Caco-2 (cell line): ENCODE measurements at regions not wholly inside any gene's neighbourhood (a gene's known extent, or its start where the extent isn't known, plus 50 kb on each side); places are given as distances from the start of the nearest gene placed in this dataset.

Experiments used
- BruUV-seq: library from RNA; stranded (reverse); fragments of 400-500 nt; replicated peaks from 2 replicates; lab custom pipeline; 2021; lab: Mats Ljungman, UMichigan
- CTCF ChIA-PET: fragments of 300-600 bp; sonication (Branson Sonifier 250); formaldehyde crosslinking; loops from one replicate; lab custom pipeline; 2022; ENCODE audit warnings: antibody characterized with exemption; lab: Charles Lee
- POLR2A ChIA-PET: fragments of 300-600 bp; sonication (Branson Sonifier 250); formaldehyde crosslinking; loops from one replicate; lab custom pipeline; 2022; ENCODE audit warnings: antibody characterized with exemption; lab: Charles Lee
- DNase-seq, 2 experiments: peaks; one replicate each; pipeline versions ENCODE4 v3.0.0 to v3.0.0-alpha.2; 2020 to 2022
- H3K27me3 ChIP-seq: replicated peaks from 2 replicates; pipeline ENCODE4 v1.6.0; 2011; ENCODE audit warnings: low read length; ENCODE audit not compliant: control insufficient read depth, insufficient read depth
- H3K36me3 ChIP-seq: 2 replicates; pipeline ENCODE4 v1.5.1; 2011; ENCODE audit warnings: low read length; ENCODE audit not compliant: control insufficient read depth, insufficient read depth
- H3K4me1 ChIP-seq: fragments of 250-450 bp; sonication (Bioruptor Pico); 2 replicates; pipeline ENCODE4 v1.5.1; 2020; ENCODE audit warnings: mild to moderate bottlenecking
- H3K4me3 ChIP-seq: 2 replicates; pipeline ENCODE4 v1.5.1; 2011; ENCODE audit warnings: low read depth, mild to moderate bottlenecking, control low read depth, low read length
- H3K9me3 ChIP-seq: fragments of 250-450 bp; sonication (Bioruptor Pico); 2 replicates; pipeline ENCODE4 v1.5.1; 2020; ENCODE audit warnings: mild to moderate bottlenecking, moderate library complexity
- H3K27ac Mint-ChIP-seq: one replicate; pipeline ENCODE4 v1.8.0; 2022; ENCODE audit warnings: mixed read lengths; ENCODE audit not compliant: unreplicated experiment
- H3K27me3 Mint-ChIP-seq: one replicate; pipeline ENCODE4 v1.8.0; 2022; ENCODE audit warnings: mixed read lengths; ENCODE audit not compliant: insufficient read depth, unreplicated experiment
- H3K36me3 Mint-ChIP-seq: one replicate; pipeline ENCODE4 v1.8.0; 2022; ENCODE audit warnings: mild to moderate bottlenecking, mixed read lengths; ENCODE audit not compliant: insufficient read depth, unreplicated experiment
- H3K4me1 Mint-ChIP-seq: one replicate; pipeline ENCODE4 v1.8.0; 2022; ENCODE audit warnings: low read depth, mixed read lengths; ENCODE audit not compliant: unreplicated experiment
- H3K4me3 Mint-ChIP-seq: one replicate; pipeline ENCODE4 v1.8.0; 2022; ENCODE audit warnings: mild to moderate bottlenecking, moderate library complexity, mixed read lengths; ENCODE audit not compliant: unreplicated experiment
- H3K9me3 Mint-ChIP-seq: one replicate; pipeline ENCODE4 v1.8.0; 2022; ENCODE audit warnings: mixed read lengths; ENCODE audit not compliant: unreplicated experiment
- intact Hi-C: fragments of 100-400 bp; cut with micrococcal nuclease; formaldehyde crosslinking; loops from one replicate; pipeline ENCODE4 v1.10.0; 2022; ENCODE audit not compliant: unreplicated experiment
- TF ChIP-seq, protein P1 (sequence below), 2 experiments: fragments of 200-600 bp in 1 of 2; IDR thresholded peaks; 1 replicate in 1 of 2; 2 replicates in 1 of 2; pipeline versions ENCODE4 v1.5.1 to v1.8.0; 2011 to 2022; ENCODE audit warnings: antibody characterized with exemption in 1 of 2, control low read depth in 1 of 2, inconsistent platforms in 1 of 2, low read depth in 1 of 2, low read length in 1 of 2, mild to moderate bottlenecking in 1 of 2, moderate library complexity in 1 of 2; ENCODE audit not compliant: insufficient read depth in 1 of 2, severe bottlenecking in 1 of 2, unreplicated experiment in 1 of 2

- Mint-ChIP-seq H3K9me3 (no peaks in the 10 kb centered on the region), H3K4me3 (no peak overlapping the region), H3K4me1 (no peaks in the 10 kb centered on the region), H3K27me3 (no peaks in the 10 kb centered on the region), H3K27ac (no peak overlapping the region), H3K36me3 (no peaks in the 10 kb centered on the region)
- DNase-seq, result no peak
- no peak overlapping the region for H3K4me3 ChIP-seq
- no peaks in the 10 kb centered on the region for H3K4me1 ChIP-seq
- TF ChIP-seq, protein P1, sequence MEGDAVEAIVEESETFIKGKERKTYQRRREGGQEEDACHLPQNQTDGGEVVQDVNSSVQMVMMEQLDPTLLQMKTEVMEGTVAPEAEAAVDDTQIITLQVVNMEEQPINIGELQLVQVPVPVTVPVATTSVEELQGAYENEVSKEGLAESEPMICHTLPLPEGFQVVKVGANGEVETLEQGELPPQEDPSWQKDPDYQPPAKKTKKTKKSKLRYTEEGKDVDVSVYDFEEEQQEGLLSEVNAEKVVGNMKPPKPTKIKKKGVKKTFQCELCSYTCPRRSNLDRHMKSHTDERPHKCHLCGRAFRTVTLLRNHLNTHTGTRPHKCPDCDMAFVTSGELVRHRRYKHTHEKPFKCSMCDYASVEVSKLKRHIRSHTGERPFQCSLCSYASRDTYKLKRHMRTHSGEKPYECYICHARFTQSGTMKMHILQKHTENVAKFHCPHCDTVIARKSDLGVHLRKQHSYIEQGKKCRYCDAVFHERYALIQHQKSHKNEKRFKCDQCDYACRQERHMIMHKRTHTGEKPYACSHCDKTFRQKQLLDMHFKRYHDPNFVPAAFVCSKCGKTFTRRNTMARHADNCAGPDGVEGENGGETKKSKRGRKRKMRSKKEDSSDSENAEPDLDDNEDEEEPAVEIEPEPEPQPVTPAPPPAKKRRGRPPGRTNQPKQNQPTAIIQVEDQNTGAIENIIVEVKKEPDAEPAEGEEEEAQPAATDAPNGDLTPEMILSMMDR (IDR thresholded peaks at IDR 0.05; ENCODE audit: insufficient read depth in 1 of 2, low read depth in 1 of 2, low read length in 1 of 2, severe bottlenecking in 1 of 2, unreplicated experiment in 1 of 2), result no peak
- POLR2A ChIA-PET, result no interaction called here
- no peaks in the 10 kb centered on the region for H3K9me3 ChIP-seq
- CTCF ChIA-PET, result no interaction called here
- BruUV-seq, result no TSS peak
- no peaks in the 10 kb centered on the region for H3K36me3 ChIP-seq
- intact Hi-C loops, result no loop called here
- no peaks in the 10 kb centered on the region for H3K27me3 ChIP-seq
Observed at GRCh38 chr10:90987383-90987782, 66.5 kb upstream of the ANKRD1 start.

DNA sequence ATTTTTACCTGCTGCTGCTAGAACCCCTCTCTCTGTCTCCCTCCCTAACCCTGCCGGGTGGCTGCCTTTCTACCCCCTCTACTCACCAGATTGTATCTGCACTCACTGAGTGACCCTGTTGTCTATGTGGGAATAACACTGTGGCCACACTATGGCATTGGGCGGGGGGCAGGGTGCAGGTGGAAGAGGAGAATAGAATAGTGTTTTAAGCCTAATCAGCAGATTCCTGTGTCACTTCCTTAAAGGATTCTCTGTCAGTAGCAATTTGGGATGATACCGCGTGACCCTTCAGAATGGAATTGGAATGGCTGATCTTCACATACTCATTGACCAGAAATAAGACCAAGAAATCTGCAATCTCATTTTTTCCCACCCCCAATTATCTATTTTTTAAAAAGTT, 67.1 kb upstream of the ANKRD1 start:
- Mint-ChIP-seq H3K4me1 (no peaks in the 10 kb centered on the region), H3K4me3 (no peak overlapping the region)

GRCh38 chr10:90988802-90989201, 67.9 kb upstream of the ANKRD1 start:
- H3K27me3 Mint-ChIP-seq, result peaks cover 3% of the 10 kb centered on the region
- CTCF ChIA-PET, result no interaction called here

More for the DNA sequence above, 67.1 kb upstream of the ANKRD1 start:
- H3K9me3 ChIP-seq, result no peaks in the 10 kb centered on the region
- intact Hi-C loops, result no loop called here
- Mint-ChIP-seq H3K9me3 (no peaks in the 10 kb centered on the region), H3K36me3 (no peaks in the 10 kb centered on the region), H3K27ac (no peak overlapping the region), H3K27me3 (peaks cover under 1% of the 10 kb centered on the region)
- TF ChIP-seq, protein P1 (IDR thresholded peaks at IDR 0.05; ENCODE audit: insufficient read depth in 1 of 2, low read depth in 1 of 2, low read length in 1 of 2, severe bottlenecking in 1 of 2, unreplicated experiment in 1 of 2), result no peak
- ChIA-PET POLR2A (no interaction called here), CTCF (no interaction called here)
- no peaks in the 10 kb centered on the region for H3K27me3 ChIP-seq
- DNase-seq, result no peak
- no peaks in the 10 kb centered on the region for H3K36me3 ChIP-seq
- H3K4me3 ChIP-seq, result no peak overlapping the region
- H3K4me1 ChIP-seq, result no peaks in the 10 kb centered on the region
- no TSS peak for BruUV-seq

More at GRCh38 chr10:90988802-90989201, 67.9 kb upstream of the ANKRD1 start:
- Mint-ChIP-seq H3K36me3 (no peaks in the 10 kb centered on the region), H3K9me3 (no peaks in the 10 kb centered on the region), H3K4me1 (no peaks in the 10 kb centered on the region), H3K27ac (no peak overlapping the region), H3K4me3 (no peak overlapping the region)
- POLR2A ChIA-PET, result no interaction called here
- H3K4me1 ChIP-seq, result no peaks in the 10 kb centered on the region
- H3K27me3 ChIP-seq, result no peaks in the 10 kb centered on the region
- no TSS peak for BruUV-seq
- H3K4me3 ChIP-seq, result no peak overlapping the region
- TF ChIP-seq, protein P1 (IDR thresholded peaks at IDR 0.05; ENCODE audit: insufficient read depth in 1 of 2, low read depth in 1 of 2, low read length in 1 of 2, severe bottlenecking in 1 of 2, unreplicated experiment in 1 of 2), result no peak
- intact Hi-C loops, result no loop called here
- DNase-seq, result no peak
- H3K9me3 ChIP-seq, result no peaks in the 10 kb centered on the region
- H3K36me3 ChIP-seq, result no peaks in the 10 kb centered on the region
